ENCODE measurements at regions not wholly inside any gene's neighbourhood (a gene's known extent, or its start where the extent isn't known, plus 50 kb on each side); places are given as distances from the start of the nearest gene placed in this dataset.

- TF ChIP-seq CTCF (IDR thresholded peaks at IDR 0.05; ENCODE audit: low read length) (no peak), EZH2 (IDR thresholded peaks at IDR 0.05; ENCODE audit: borderline replicate concordance, low read length) (no peak)
Observed at GRCh38 chr7:106376026-106376799, 91.4 kb upstream of the NAMPT start.
